Tibial nerve (tissue), 3 donors: ENCODE measurements at regions not wholly inside any gene's neighbourhood (a gene's known extent, or its start where the extent isn't known, plus 50 kb on each side); places are given as distances from the start of the nearest gene placed in this dataset.

Experiments used
- POLR2A ChIP-seq, 2 donors: fragments of 450-650 bp; IDR thresholded peaks; one replicate each; pipeline ENCODE4 v1.6.1; 2017; ENCODE audit warnings: antibody characterized with exemption in 2 of 2, mild to moderate bottlenecking in 2 of 2, moderate library complexity in 2 of 2
- TF ChIP-seq, protein P1 (sequence below), 5 experiments: fragments of 200-600 bp in 3 of 5; fragments of 450-650 bp in 2 of 5; sonication (generic) in 3 of 5; IDR thresholded peaks; one replicate each; pipeline ENCODE4 v1.5.1; 2016 to 2019; ENCODE audit warnings: antibody characterized with exemption in 5 of 5, mild to moderate bottlenecking in 3 of 5, moderate library complexity in 2 of 5

DNA sequence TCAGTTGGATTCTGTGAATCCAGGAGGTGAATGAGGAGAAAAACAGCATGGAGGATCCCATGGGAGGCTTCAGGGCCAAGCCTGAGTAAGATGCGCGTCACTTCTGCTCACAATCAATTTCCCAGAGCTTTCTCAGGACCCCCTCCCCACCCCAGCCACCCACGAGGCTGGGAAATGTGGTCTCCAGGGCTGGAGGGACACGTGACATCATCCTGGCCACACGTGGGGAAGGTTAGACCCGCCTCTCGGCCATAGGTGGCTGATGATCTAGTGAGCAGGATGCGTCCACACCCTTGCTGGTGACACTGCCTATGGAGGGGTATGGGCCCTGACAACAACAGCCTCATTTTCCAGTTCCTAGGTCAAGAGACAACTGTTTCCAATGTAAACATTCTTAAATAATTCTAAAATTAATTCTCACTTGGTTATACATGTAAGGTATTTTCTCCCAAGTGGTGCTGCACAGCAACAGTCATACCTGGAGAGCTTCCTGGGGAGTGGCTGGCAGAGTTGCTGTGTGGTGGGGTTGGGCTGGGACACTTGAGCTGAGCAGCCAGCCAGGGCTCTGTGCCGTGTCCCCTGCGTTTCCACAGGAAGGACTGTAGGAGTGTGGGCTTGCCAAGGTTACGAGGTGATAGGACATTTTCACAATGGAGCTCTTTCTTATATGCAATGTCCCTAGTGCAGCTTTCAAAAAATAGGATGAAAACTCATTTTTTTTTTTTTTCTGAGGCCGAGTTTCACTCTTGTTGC lies 153.1 kb downstream of the GADD45G start:
- TF ChIP-seq, protein P1, sequence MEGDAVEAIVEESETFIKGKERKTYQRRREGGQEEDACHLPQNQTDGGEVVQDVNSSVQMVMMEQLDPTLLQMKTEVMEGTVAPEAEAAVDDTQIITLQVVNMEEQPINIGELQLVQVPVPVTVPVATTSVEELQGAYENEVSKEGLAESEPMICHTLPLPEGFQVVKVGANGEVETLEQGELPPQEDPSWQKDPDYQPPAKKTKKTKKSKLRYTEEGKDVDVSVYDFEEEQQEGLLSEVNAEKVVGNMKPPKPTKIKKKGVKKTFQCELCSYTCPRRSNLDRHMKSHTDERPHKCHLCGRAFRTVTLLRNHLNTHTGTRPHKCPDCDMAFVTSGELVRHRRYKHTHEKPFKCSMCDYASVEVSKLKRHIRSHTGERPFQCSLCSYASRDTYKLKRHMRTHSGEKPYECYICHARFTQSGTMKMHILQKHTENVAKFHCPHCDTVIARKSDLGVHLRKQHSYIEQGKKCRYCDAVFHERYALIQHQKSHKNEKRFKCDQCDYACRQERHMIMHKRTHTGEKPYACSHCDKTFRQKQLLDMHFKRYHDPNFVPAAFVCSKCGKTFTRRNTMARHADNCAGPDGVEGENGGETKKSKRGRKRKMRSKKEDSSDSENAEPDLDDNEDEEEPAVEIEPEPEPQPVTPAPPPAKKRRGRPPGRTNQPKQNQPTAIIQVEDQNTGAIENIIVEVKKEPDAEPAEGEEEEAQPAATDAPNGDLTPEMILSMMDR (IDR thresholded peaks at IDR 0.05): no peak
- no peak for TF ChIP-seq POLR2A (IDR thresholded peaks at IDR 0.05)
